ENCODE measurements at regions not wholly inside any gene's neighbourhood (a gene's known extent, or its start where the extent isn't known, plus 50 kb on each side); places are given as distances from the start of the nearest gene placed in this dataset.

DNA sequence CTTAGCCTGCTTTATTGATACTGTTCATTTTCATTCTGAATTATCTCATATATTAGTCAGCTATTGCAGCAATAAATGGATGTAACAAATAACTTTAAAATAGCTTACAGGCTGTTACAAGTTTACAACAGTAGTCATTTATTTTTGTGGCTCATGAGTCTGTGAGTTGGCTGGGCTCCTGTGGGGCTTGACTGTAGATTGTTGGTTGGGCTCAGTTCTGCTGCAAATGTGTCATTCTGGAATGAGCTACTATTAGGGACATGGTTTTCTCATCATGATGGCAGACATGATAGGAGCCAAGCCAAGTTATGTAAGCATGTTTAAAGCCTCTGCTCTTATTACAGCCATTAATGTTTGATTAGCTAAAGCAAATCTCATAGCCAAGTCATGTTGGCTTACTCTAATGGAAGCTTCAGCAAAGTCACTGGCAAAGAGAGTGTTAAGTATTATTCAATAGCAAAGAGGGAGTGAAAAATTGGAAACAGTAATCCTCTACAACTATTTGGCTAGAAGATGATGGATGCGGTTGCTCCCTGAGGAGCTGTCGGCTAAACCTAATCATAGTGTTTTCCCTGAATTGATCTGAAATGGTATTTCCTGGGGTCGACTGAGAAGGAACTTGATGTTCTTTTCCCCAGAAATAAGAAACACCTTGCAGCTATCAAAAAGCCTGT, 391.3 kb downstream of the TDRD3 start:
- Histone ChIP-seq H3K36me3 (ENCODE audit: control insufficient read depth in 2 of 3, insufficient read depth in 3 of 3, low read length in 3 of 3) (no peaks in the 10 kb centered on the region), H3K27me3 (ENCODE audit: control insufficient read depth, insufficient read depth, low read length) (no peaks in the 10 kb centered on the region), H3K4me1 (ENCODE audit: control insufficient read depth in 2 of 3, insufficient read depth in 2 of 3, low read depth in 1 of 3, low read length in 3 of 3) (no peaks in the 10 kb centered on the region), H3K9ac (ENCODE audit: low read length in 3 of 3) (no peak overlapping the region), H3K27ac (ENCODE audit: low read depth in 2 of 2, low read length in 2 of 2) (no peak overlapping the region), H3K4me3 (ENCODE audit: low read length in 3 of 3) (no peak overlapping the region), H3K9me3 (ENCODE audit: control insufficient read depth in 2 of 3, insufficient read depth in 1 of 3, low read length in 3 of 3) (no peaks in the 10 kb centered on the region)
- DNase-seq (no peak), FAIRE-seq (no peak)
- intact Hi-C loops (cut with DNase I) = no loop called here
- TF ChIP-seq, protein P1, sequence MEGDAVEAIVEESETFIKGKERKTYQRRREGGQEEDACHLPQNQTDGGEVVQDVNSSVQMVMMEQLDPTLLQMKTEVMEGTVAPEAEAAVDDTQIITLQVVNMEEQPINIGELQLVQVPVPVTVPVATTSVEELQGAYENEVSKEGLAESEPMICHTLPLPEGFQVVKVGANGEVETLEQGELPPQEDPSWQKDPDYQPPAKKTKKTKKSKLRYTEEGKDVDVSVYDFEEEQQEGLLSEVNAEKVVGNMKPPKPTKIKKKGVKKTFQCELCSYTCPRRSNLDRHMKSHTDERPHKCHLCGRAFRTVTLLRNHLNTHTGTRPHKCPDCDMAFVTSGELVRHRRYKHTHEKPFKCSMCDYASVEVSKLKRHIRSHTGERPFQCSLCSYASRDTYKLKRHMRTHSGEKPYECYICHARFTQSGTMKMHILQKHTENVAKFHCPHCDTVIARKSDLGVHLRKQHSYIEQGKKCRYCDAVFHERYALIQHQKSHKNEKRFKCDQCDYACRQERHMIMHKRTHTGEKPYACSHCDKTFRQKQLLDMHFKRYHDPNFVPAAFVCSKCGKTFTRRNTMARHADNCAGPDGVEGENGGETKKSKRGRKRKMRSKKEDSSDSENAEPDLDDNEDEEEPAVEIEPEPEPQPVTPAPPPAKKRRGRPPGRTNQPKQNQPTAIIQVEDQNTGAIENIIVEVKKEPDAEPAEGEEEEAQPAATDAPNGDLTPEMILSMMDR (IDR thresholded peaks at IDR 0.05; ENCODE audit: borderline replicate concordance, extremely low read depth, insufficient read depth) = no peak

DNA sequence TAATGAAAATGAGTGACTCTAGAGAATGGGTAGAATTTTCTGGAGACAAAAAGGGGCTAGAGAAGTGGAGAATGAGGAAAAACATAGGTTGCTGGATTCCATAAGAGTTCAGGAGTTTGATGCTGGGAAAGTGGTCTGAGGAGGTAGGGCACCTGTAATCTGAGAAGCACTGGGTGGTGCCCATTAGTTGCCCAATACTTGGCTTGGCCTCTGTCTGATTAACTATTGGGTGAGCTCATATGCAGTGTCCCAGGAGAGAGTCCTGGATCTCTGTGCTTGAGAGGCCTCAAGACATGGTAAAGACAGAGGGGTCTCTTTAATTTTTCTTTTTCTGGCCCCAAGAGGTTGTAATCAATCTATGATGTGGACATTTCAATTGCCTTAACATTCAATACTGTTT, 390.1 kb downstream of the TDRD3 start:
- Histone ChIP-seq H3K27me3 (ENCODE audit: control insufficient read depth, insufficient read depth, low read length) (no peaks in the 10 kb centered on the region), H3K27ac (ENCODE audit: low read depth in 2 of 2, low read length in 2 of 2) (no peak overlapping the region), H3K9ac (ENCODE audit: low read length in 3 of 3) (no peak overlapping the region), H3K4me1 (ENCODE audit: control insufficient read depth in 2 of 3, insufficient read depth in 2 of 3, low read depth in 1 of 3, low read length in 3 of 3) (no peaks in the 10 kb centered on the region), H3K4me3 (ENCODE audit: low read length in 3 of 3) (no peak overlapping the region), H3K9me3 (ENCODE audit: control insufficient read depth in 2 of 3, insufficient read depth in 1 of 3, low read length in 3 of 3) (no peaks in the 10 kb centered on the region), H3K36me3 (ENCODE audit: control insufficient read depth in 2 of 3, insufficient read depth in 3 of 3, low read length in 3 of 3) (no peaks in the 10 kb centered on the region)
- DNase-seq (no peak), FAIRE-seq (no peak)
- intact Hi-C loops (cut with DNase I) = no loop called here
- TF ChIP-seq, protein P1 (IDR thresholded peaks at IDR 0.05; ENCODE audit: borderline replicate concordance, extremely low read depth, insufficient read depth) = no peak

DNA sequence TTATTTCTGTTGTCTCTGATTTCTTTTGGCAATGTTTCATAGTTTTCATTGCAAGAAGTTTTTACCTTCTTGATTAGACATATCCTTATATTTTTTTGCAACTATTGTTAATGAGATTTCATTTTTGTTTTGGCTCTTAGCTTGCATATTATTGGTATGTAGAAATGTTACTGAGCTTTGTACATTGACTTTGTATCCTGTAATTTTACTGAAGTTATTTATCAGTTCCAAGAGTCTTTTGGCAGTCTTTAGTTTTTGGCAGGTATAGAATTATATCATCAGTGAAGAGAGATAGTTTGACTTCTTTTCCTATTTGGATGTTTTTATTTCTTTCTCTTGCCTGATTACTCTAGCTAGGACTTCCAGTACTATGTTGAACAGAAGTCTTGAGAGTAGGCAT, 375.7 kb downstream of the TDRD3 start:
- FAIRE-seq (no peak), DNase-seq (no peak)
- no peaks in the 10 kb centered on the region for H3K9me3 ChIP-seq (ENCODE audit: control insufficient read depth in 2 of 3, insufficient read depth in 1 of 3, low read length in 3 of 3)
- TF ChIP-seq, protein P1 (IDR thresholded peaks at IDR 0.05; ENCODE audit: borderline replicate concordance, extremely low read depth, insufficient read depth) = no peak
- no peak overlapping the region for H3K27ac ChIP-seq (ENCODE audit: low read depth in 2 of 2, low read length in 2 of 2)
- intact Hi-C loops (cut with DNase I) = no loop called here
- no peaks in the 10 kb centered on the region for H3K4me1 ChIP-seq (ENCODE audit: control insufficient read depth in 2 of 3, insufficient read depth in 2 of 3, low read depth in 1 of 3, low read length in 3 of 3)
- H3K9ac ChIP-seq (ENCODE audit: low read length in 3 of 3) = no peak overlapping the region
- no peak overlapping the region for H3K4me3 ChIP-seq (ENCODE audit: low read length in 3 of 3)
- no peaks in the 10 kb centered on the region for H3K27me3 ChIP-seq (ENCODE audit: control insufficient read depth, insufficient read depth, low read length)
- no peaks in the 10 kb centered on the region for H3K36me3 ChIP-seq (ENCODE audit: control insufficient read depth in 2 of 3, insufficient read depth in 3 of 3, low read length in 3 of 3)

Data from kidney (tissue), 13 donors.